RWPE2 (cell line): ENCODE measurements at regions not wholly inside any gene's neighbourhood (a gene's known extent, or its start where the extent isn't known, plus 50 kb on each side); places are given as distances from the start of the nearest gene placed in this dataset.

Experiments used
- ATAC-seq: fragments of 200-7000 bp; cut with Tn5 transposase; 3 replicates; pipeline ENCODE4 v1.9.1; 2021; ENCODE audit warnings: low read depth
- DNase-seq: peaks from one replicate; pipeline ENCODE4 v3.0.0-alpha.2; 2020; ENCODE audit warnings: low spot score
- H3K27ac ChIP-seq: fragments of 450-650 bp; 2 replicates; pipeline ENCODE4 v1.5.1; 2017; ENCODE audit warnings: mild to moderate bottlenecking; ENCODE audit not compliant: poor library complexity, severe bottlenecking
- H3K27me3 ChIP-seq: fragments of 250-450 bp; sonication (Bioruptor Pico); 2 replicates; pipeline ENCODE4 v1.5.1; 2021; ENCODE audit warnings: mild to moderate bottlenecking, moderate library complexity; ENCODE audit not compliant: insufficient read depth, poor library complexity, severe bottlenecking
- H3K36me3 ChIP-seq: fragments of 250-450 bp; sonication (Bioruptor Pico); 2 replicates; pipeline ENCODE4 v1.5.1; 2020; ENCODE audit warnings: low read depth, mild to moderate bottlenecking, moderate library complexity
- H3K4me1 ChIP-seq: fragments of 250-450 bp; sonication (Bioruptor Pico); 2 replicates; pipeline ENCODE4 v1.5.1; 2021; ENCODE audit warnings: mild to moderate bottlenecking, moderate library complexity; ENCODE audit not compliant: insufficient read depth, poor library complexity, severe bottlenecking
- H3K4me3 ChIP-seq: fragments of 250-450 bp; sonication (Bioruptor Pico); 2 replicates; pipeline ENCODE4 v1.5.1; 2021; ENCODE audit warnings: mild to moderate bottlenecking, moderate library complexity; ENCODE audit not compliant: severe bottlenecking
- H3K9me3 ChIP-seq: fragments of 250-450 bp; sonication (Bioruptor Pico); 2 replicates; pipeline ENCODE4 v1.5.1; 2021; ENCODE audit warnings: mild to moderate bottlenecking, moderate library complexity; ENCODE audit not compliant: severe bottlenecking
- TF ChIP-seq, protein P1 (sequence below): fragments of 450-650 bp; IDR thresholded peaks from one replicate; pipeline ENCODE4 v1.5.1; 2017; ENCODE audit warnings: mild to moderate bottlenecking, moderate library complexity; ENCODE audit not compliant: poor library complexity, severe bottlenecking

GRCh38 chr2:188889187-188889586 is 85.0 kb upstream of the COL3A1 start:
- DNase-seq (no peak), ATAC-seq (no peak)
- Histone ChIP-seq H3K27ac (no peak overlapping the region), H3K9me3 (no peaks in the 10 kb centered on the region), H3K27me3 (no peaks in the 10 kb centered on the region), H3K4me3 (no peak overlapping the region), H3K4me1 (no peaks in the 10 kb centered on the region), H3K36me3 (no peaks in the 10 kb centered on the region)
- TF ChIP-seq, protein P1, sequence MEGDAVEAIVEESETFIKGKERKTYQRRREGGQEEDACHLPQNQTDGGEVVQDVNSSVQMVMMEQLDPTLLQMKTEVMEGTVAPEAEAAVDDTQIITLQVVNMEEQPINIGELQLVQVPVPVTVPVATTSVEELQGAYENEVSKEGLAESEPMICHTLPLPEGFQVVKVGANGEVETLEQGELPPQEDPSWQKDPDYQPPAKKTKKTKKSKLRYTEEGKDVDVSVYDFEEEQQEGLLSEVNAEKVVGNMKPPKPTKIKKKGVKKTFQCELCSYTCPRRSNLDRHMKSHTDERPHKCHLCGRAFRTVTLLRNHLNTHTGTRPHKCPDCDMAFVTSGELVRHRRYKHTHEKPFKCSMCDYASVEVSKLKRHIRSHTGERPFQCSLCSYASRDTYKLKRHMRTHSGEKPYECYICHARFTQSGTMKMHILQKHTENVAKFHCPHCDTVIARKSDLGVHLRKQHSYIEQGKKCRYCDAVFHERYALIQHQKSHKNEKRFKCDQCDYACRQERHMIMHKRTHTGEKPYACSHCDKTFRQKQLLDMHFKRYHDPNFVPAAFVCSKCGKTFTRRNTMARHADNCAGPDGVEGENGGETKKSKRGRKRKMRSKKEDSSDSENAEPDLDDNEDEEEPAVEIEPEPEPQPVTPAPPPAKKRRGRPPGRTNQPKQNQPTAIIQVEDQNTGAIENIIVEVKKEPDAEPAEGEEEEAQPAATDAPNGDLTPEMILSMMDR, result no peak

DNA sequence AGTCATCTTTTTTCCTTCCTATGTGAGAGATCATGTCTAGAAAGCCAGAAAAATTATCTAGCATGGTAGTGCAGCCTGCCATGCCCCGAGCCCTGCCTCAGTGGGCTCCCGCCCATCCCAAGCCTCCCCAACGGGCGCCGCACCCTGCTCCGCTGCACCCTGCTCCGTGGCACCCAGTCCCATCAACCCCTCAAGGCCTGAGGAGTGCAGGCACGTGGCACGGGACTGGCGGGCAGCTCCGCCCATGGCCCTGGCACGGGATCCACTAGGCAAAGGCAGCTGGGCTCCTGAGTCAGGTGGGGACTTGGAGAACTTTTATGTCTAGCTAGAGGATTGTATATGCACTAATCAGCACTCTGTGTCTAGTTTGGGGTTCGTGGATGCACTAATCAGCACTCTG is 83.4 kb upstream of the COL3A1 start:
- no peaks in the 10 kb centered on the region for H3K9me3 ChIP-seq
- ATAC-seq (no peak), DNase-seq (no peak)
- no peak overlapping the region for H3K4me3 ChIP-seq
- no peak overlapping the region for H3K27ac ChIP-seq
- no peaks in the 10 kb centered on the region for H3K27me3 ChIP-seq
- H3K36me3 ChIP-seq, result no peaks in the 10 kb centered on the region
- TF ChIP-seq, protein P1, result no peak
- H3K4me1 ChIP-seq, result no peaks in the 10 kb centered on the region

DNA sequence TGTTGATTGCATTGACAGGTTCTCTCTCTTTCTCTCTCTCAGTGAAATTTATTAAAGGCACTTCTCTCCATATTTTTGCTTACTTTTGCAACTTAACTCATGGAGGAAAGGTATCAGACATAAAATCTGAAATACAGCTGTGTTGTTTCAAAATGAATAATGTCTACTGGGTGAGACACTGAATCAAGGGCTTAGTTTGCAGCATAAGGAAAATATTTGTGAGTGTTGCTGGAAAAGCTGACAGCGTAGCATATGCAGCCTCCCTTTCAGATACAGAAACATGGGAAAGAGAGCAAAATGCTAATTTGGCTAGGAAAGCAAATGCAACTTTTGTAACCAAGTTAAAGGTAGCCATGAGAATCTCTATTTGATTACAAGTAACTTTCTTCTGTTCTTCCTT is 81.5 kb upstream of the COL3A1 start:
- Histone ChIP-seq H3K4me3 (no peak overlapping the region), H3K4me1 (no peaks in the 10 kb centered on the region), H3K9me3 (no peaks in the 10 kb centered on the region), H3K27me3 (no peaks in the 10 kb centered on the region), H3K27ac (no peak overlapping the region), H3K36me3 (no peaks in the 10 kb centered on the region)
- ATAC-seq (no peak), DNase-seq (no peak)
- TF ChIP-seq, protein P1, result no peak

- Histone ChIP-seq H3K36me3 (no peaks in the 10 kb centered on the region), H3K4me3 (no peak overlapping the region), H3K27ac (no peak overlapping the region), H3K9me3 (no peaks in the 10 kb centered on the region), H3K27me3 (no peaks in the 10 kb centered on the region), H3K4me1 (no peaks in the 10 kb centered on the region)
- TF ChIP-seq, protein P1, result no peak
- ATAC-seq (no peak), DNase-seq (no peak)
Measured at GRCh38 chr2:188893972-188894371, 80.2 kb upstream of the COL3A1 start.

GRCh38 chr2:188894979-188895378 is 79.2 kb upstream of the COL3A1 start:
- TF ChIP-seq, protein P1, result no peak
- DNase-seq (no peak), ATAC-seq (no peak)
- no peak overlapping the region for H3K27ac ChIP-seq
- H3K4me3 ChIP-seq, result no peak overlapping the region
- no peaks in the 10 kb centered on the region for H3K27me3 ChIP-seq
- H3K9me3 ChIP-seq, result no peaks in the 10 kb centered on the region
- H3K36me3 ChIP-seq, result no peaks in the 10 kb centered on the region
- no peaks in the 10 kb centered on the region for H3K4me1 ChIP-seq
